ENCODE measurements at regions not wholly inside any gene's neighbourhood (a gene's known extent, or its start where the extent isn't known, plus 50 kb on each side); places are given as distances from the start of the nearest gene placed in this dataset.

DNA sequence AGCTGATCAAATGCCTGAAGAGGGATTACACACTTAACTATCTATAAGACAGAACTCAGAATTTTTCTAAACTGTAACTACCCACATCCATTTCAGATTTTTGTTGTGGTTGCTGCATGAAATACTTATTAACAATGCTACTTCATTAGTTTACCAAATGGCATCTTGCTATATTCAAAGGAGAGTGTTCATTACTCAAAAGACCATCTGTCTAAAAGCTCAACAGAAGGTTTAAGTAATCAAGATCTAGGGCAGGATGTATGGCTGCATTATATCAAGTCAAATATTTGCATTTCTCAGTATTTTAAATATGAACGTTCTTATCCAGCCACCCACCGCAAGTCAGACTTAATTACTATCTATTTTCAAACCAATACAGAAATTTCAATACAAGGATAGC, 79.9 kb downstream of the SIPA1L2 start:
- Histone ChIP-seq H3K36me3 (no peaks in the 10 kb centered on the region), H3K4me1 (peaks cover 19% of the 10 kb centered on the region)
- intact Hi-C loops (cut with DNase I), result no loop called here

DNA sequence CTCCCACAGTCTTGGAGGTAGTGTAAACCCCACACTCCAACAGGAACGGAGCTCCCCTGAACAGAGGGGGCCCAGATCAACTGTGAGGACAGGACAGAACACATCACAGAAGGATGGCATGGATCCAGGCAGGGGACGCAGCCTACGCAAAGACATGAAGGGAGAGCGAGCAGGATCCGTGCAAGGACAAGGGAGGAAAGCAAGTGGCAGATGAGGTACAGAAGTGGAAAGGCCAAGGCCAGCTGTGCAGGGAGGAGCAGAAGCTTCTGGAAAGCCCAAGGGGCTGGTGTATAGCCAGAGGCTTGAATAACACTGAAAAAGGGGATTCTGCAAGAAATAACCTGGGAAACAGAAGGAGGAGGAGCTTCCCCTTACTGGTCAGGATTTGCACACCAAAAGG, 81.2 kb downstream of the SIPA1L2 start:
- intact Hi-C loops (cut with DNase I), result no loop called here
- Histone ChIP-seq H3K36me3 (no peaks in the 10 kb centered on the region), H3K4me1 (peaks cover 8% of the 10 kb centered on the region), H3K27ac (no peak overlapping the region), H3K9me3 (no peaks in the 10 kb centered on the region), H3K4me3 (no peak overlapping the region), H3K27me3 (no peaks in the 10 kb centered on the region)
- ATAC-seq (no peak), DNase-seq (no peak)
- TF ChIP-seq, protein P1, sequence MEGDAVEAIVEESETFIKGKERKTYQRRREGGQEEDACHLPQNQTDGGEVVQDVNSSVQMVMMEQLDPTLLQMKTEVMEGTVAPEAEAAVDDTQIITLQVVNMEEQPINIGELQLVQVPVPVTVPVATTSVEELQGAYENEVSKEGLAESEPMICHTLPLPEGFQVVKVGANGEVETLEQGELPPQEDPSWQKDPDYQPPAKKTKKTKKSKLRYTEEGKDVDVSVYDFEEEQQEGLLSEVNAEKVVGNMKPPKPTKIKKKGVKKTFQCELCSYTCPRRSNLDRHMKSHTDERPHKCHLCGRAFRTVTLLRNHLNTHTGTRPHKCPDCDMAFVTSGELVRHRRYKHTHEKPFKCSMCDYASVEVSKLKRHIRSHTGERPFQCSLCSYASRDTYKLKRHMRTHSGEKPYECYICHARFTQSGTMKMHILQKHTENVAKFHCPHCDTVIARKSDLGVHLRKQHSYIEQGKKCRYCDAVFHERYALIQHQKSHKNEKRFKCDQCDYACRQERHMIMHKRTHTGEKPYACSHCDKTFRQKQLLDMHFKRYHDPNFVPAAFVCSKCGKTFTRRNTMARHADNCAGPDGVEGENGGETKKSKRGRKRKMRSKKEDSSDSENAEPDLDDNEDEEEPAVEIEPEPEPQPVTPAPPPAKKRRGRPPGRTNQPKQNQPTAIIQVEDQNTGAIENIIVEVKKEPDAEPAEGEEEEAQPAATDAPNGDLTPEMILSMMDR (IDR thresholded peaks at IDR 0.05), result no peak

More for the DNA sequence above, 79.9 kb downstream of the SIPA1L2 start:
- DNase-seq (no peak), ATAC-seq (no peak)
- Histone ChIP-seq H3K27ac (no peak overlapping the region), H3K27me3 (no peaks in the 10 kb centered on the region), H3K9me3 (no peaks in the 10 kb centered on the region), H3K4me3 (no peak overlapping the region)
- TF ChIP-seq, protein P1 (IDR thresholded peaks at IDR 0.05), result no peak

DNA sequence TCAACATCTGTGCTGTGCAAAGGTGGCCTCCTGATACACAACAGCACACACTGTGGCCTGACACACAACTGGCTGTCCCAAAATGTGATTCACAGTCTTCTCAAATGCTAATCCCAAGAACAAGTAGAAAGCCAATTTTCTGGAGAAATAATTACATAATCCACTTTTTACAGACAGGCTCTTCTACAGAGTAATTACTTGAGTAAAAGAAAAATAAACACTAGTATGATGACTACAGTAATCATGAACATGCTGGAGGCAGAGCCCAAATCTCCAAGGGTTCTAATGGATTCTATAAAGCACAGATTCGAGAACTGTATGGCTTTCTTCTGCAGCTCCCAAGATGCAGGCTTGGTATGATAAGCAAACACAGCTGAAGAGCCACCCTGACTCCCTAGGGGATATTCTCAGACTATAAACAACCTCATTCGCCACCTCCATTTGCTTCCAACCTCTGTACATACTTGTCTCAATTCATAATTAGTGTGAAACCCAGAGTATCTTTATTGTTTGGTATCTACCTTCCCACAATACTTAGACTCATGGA, 81.9 kb downstream of the SIPA1L2 start:
- no peak overlapping the region for H3K4me3 ChIP-seq
- intact Hi-C loops (cut with DNase I), result no loop called here
- DNase-seq (no peak), ATAC-seq (no peak)
- TF ChIP-seq, protein P1 (IDR thresholded peaks at IDR 0.05), result no peak
- no peaks in the 10 kb centered on the region for H3K9me3 ChIP-seq
- no peaks in the 10 kb centered on the region for H3K27me3 ChIP-seq
- H3K36me3 ChIP-seq, result no peaks in the 10 kb centered on the region
- H3K27ac ChIP-seq, result no peak overlapping the region
- peaks cover 4% of the 10 kb centered on the region for H3K4me1 ChIP-seq

DNA sequence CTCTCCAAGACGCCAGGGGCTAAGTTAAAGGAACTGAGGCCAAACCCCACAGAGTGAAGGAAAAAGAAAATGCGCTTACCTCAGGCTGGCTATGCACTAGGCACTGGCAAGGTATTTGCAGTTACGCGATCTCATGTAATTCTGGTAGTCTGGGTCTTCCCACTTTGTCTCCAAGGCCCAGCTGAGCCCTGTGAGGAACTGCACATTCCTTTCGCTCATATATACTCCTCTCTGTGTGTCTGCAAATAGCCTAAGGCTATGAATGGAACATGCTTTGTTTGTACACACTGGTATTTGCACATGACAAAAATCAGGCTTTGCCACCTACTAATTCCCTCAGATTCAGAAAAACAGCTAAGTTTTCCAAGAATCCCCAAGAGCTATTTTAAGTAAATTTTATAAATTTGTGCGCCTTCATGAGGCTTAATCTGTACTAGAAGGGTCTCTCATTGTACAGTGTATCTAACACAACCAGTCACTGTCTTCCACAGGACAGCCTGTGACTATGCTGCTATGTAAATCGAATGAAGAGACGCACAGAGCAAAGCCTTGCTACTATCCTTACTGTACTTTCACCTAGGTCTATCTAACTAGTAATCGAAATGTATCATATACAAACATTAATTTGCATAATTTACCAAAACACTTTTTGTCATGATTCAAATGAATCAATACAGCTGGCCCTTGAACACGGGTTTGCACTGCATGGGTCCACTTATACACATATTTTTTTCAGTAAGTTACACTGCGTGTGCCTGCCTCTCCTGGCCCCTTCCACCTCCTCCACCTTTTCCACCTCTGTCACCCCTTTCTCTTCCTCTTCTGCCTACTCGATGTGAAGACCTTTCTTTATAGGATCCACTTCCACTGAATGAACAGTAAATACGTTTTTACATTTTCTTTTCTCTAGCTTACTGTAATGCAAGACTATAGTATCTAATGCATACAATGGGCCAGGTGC, 87.0 kb downstream of the SIPA1L2 start:
- DNase-seq (no peak), ATAC-seq (no peak)
- no peak overlapping the region for H3K27ac ChIP-seq
- H3K27me3 ChIP-seq, result no peaks in the 10 kb centered on the region
- H3K4me1 ChIP-seq, result no peaks in the 10 kb centered on the region
- H3K9me3 ChIP-seq, result no peaks in the 10 kb centered on the region
- TF ChIP-seq, protein P1 (IDR thresholded peaks at IDR 0.05), result no peak
- intact Hi-C loops (cut with DNase I), result no loop called here
- no peak overlapping the region for H3K4me3 ChIP-seq
- no peaks in the 10 kb centered on the region for H3K36me3 ChIP-seq

DNA sequence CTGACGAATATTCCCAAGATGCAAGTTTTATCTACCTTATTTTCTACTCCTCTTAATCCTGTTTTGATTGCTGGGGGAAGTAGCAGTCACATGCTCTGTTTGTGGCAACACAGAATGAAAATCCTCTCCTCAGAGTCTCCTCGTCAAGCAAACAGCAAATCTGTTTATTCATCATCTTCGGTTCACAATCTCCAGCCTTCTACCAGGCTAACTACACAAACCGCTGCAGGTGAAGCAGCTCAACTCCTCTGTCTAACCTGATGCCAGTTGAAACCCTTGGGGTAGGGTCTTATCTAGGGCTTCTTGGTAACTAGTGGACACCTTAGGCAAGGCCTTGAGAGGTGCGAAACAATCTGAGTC, 91.0 kb downstream of the SIPA1L2 start:
- TF ChIP-seq, protein P1 (IDR thresholded peaks at IDR 0.05), result no peak
- ATAC-seq, result no peak
- H3K27ac ChIP-seq, result no peak overlapping the region
- no peak overlapping the region for H3K4me3 ChIP-seq
- H3K9me3 ChIP-seq, result no peaks in the 10 kb centered on the region
- no peaks in the 10 kb centered on the region for H3K27me3 ChIP-seq
- intact Hi-C loops (cut with DNase I), result no loop called here
- no peaks in the 10 kb centered on the region for H3K4me1 ChIP-seq
- H3K36me3 ChIP-seq, result no peaks in the 10 kb centered on the region
- DNase-seq, result no peak

Data from upper lobe of right lung (tissue), 1 donor.